Keratinocyte (primary cell): ENCODE measurements at regions not wholly inside any gene's neighbourhood (a gene's known extent, or its start where the extent isn't known, plus 50 kb on each side); places are given as distances from the start of the nearest gene placed in this dataset.

Source experiments
- CTCF ChIP-seq, 3 experiments: IDR thresholded peaks in 1 of 3; conservative IDR thresholded peaks in 1 of 3; optimal IDR thresholded peaks in 1 of 3; 2 replicates in 2 of 3; 3 replicates in 1 of 3; pipeline versions ENCODE3 to v1.5.1; 2011; ENCODE audit warnings: low read length in 3 of 3, mild to moderate bottlenecking in 3 of 3, moderate library complexity in 2 of 3, control low read depth in 1 of 3, inconsistent platforms in 1 of 3; ENCODE audit not compliant: insufficient read depth in 2 of 3; ENCODE audit errors: extremely low read depth in 1 of 3
- EZH2 ChIP-seq: IDR thresholded peaks from one replicate; pipeline ENCODE4 v1.6.1; 2012; ENCODE audit warnings: inconsistent platforms, mild to moderate bottlenecking, low read length, moderate library complexity

- TF ChIP-seq CTCF (optimal IDR thresholded peaks at IDR 0.05 in 1 of 3, IDR thresholded peaks at IDR 0.05 in 1 of 3, conservative IDR thresholded peaks at IDR 0.05 in 1 of 3; ENCODE audit: extremely low read depth in 1 of 3, insufficient read depth in 2 of 3, low read length in 3 of 3) (no peak), EZH2 (no peak)
These were observed 79.4 kb upstream of the UST start for GRCh38 chr6:148667395-148667794.
